Endodermal cell (in vitro differentiated cells): ENCODE measurements at regions not wholly inside any gene's neighbourhood (a gene's known extent, or its start where the extent isn't known, plus 50 kb on each side); places are given as distances from the start of the nearest gene placed in this dataset.

Experiments
- DNase-seq: peaks from one replicate; pipeline ENCODE4 v3.0.0-alpha.2; 2017
- H3K27ac ChIP-seq: 2 replicates; pipeline ENCODE4 v1.5.1; 2013; ENCODE audit warnings: mild to moderate bottlenecking, low read depth, low read length, moderate library complexity
- H3K27me3 ChIP-seq: 2 replicates; pipeline ENCODE4 v1.6.1; 2013; ENCODE audit warnings: mild to moderate bottlenecking, low read length, moderate library complexity; ENCODE audit not compliant: insufficient read depth, control insufficient read depth, poor library complexity, severe bottlenecking
- H3K36me3 ChIP-seq: 2 replicates; pipeline ENCODE4 v1.7.0; 2013; ENCODE audit warnings: mild to moderate bottlenecking, low read length, moderate library complexity; ENCODE audit not compliant: control insufficient read depth, insufficient read depth
- H3K4me1 ChIP-seq: one replicate; pipeline ENCODE4 v1.7.0; 2013; ENCODE audit warnings: low read length; ENCODE audit not compliant: control insufficient read depth, insufficient read depth
- H3K4me3 ChIP-seq: 2 replicates; pipeline ENCODE4 v1.5.1; 2013; ENCODE audit warnings: mild to moderate bottlenecking, low read length, moderate library complexity
- H3K9ac ChIP-seq: 2 replicates; pipeline ENCODE4 v1.6.1; 2013; ENCODE audit warnings: mild to moderate bottlenecking, low read length, moderate library complexity; ENCODE audit not compliant: poor library complexity, severe bottlenecking; ENCODE audit errors: extremely low read depth
- H3K9me3 ChIP-seq: 2 replicates; pipeline ENCODE4 v1.6.1; 2013; ENCODE audit warnings: mild to moderate bottlenecking, low read length, moderate library complexity; ENCODE audit not compliant: control insufficient read depth
- H3K27ac Mint-ChIP-seq: 2 replicates; pipeline ENCODE4 v1.8.0; 2020; ENCODE audit warnings: mixed read lengths
- H3K27me3 Mint-ChIP-seq: 2 replicates; pipeline ENCODE4 v1.8.0; 2021; ENCODE audit warnings: mild to moderate bottlenecking, mixed read lengths; ENCODE audit not compliant: insufficient read depth
- H3K36me3 Mint-ChIP-seq: 2 replicates; pipeline ENCODE4 v1.8.0; 2020; ENCODE audit warnings: low read depth, mixed read lengths
- H3K4me1 Mint-ChIP-seq: 2 replicates; pipeline ENCODE4 v1.8.0; 2020; ENCODE audit warnings: mixed read lengths
- H3K4me3 Mint-ChIP-seq: 2 replicates; pipeline ENCODE4 v1.8.0; 2020; ENCODE audit warnings: mild to moderate bottlenecking, moderate library complexity, mixed read lengths
- H3K9me3 Mint-ChIP-seq: 2 replicates; pipeline ENCODE4 v1.8.0; 2020; ENCODE audit warnings: mild to moderate bottlenecking, mixed read lengths
- CTCF ChIP-seq: fragments of 200-600 bp; sonication (generic); conservative IDR thresholded peaks from 2 replicates; pipeline ENCODE4 v1.5.0; 2021; ENCODE audit warnings: antibody characterized with exemption, mild to moderate bottlenecking
- WGBS, 2 experiments: methylation state at CpG; one replicate each; pipeline versions ENCODE4 v1.1.5 to v1.1.7; 2013; ENCODE audit warnings: missing lambda C conversion rate in 2 of 2, mixed read lengths in 1 of 2; ENCODE audit not compliant: insufficient coverage in 1 of 2, insufficient read length in 1 of 2; 5-methylcytosine and 5-hydroxymethylcytosine counted together

GRCh38 chrX:137969191-137969590 lies 403.3 kb downstream of the ZIC3 start:
- Histone ChIP-seq H3K27ac (no peak overlapping the region), H3K4me3 (no peak overlapping the region), H3K9me3 (no peaks in the 10 kb centered on the region), H3K9ac (no peak overlapping the region), H3K27me3 (no peaks in the 10 kb centered on the region), H3K4me1 (no peaks in the 10 kb centered on the region), H3K36me3 (no peaks in the 10 kb centered on the region)
- DNase-seq, result no peak
- Mint-ChIP-seq H3K9me3 (peaks cover 64% of the 10 kb centered on the region), H3K27me3 (no peaks in the 10 kb centered on the region), H3K27ac (no peak overlapping the region), H3K4me1 (no peaks in the 10 kb centered on the region), H3K4me3 (no peak overlapping the region), H3K36me3 (no peaks in the 10 kb centered on the region)
- no peak for TF ChIP-seq CTCF

GRCh38 chrX:137982472-137983172 lies 416.7 kb downstream of the ZIC3 start:
- no peaks in the 10 kb centered on the region for H3K36me3 Mint-ChIP-seq
- H3K4me3 ChIP-seq, result no peak overlapping the region

GRCh38 chrX:137988470-137988869 lies 422.5 kb downstream of the ZIC3 start:
- Mint-ChIP-seq H3K27me3 (no peaks in the 10 kb centered on the region), H3K4me3 (no peak overlapping the region), H3K36me3 (no peaks in the 10 kb centered on the region), H3K27ac (no peak overlapping the region), H3K9me3 (peaks cover 43% of the 10 kb centered on the region), H3K4me1 (peaks cover 3% of the 10 kb centered on the region)
- Histone ChIP-seq H3K9me3 (no peaks in the 10 kb centered on the region), H3K27me3 (no peaks in the 10 kb centered on the region), H3K4me3 (no peak overlapping the region), H3K27ac (no peak overlapping the region), H3K36me3 (no peaks in the 10 kb centered on the region), H3K9ac (no peak overlapping the region), H3K4me1 (no peaks in the 10 kb centered on the region)
- no peak for DNase-seq
- 85% methylated on average over 1 of the region's 1 CpG; no CpG with 5 or more reads in 1 of the 2 experiments for WGBS, 2 experiments
- TF ChIP-seq CTCF, result no peak

More at GRCh38 chrX:137982472-137983172, 416.7 kb downstream of the ZIC3 start:
- Mint-ChIP-seq H3K4me1 (peaks cover 28% of the 10 kb centered on the region), H3K27me3 (no peaks in the 10 kb centered on the region), H3K4me3 (no peak overlapping the region), H3K27ac (no peak overlapping the region), H3K9me3 (peaks cover 31% of the 10 kb centered on the region)
- Histone ChIP-seq H3K36me3 (no peaks in the 10 kb centered on the region), H3K27ac (no peak overlapping the region), H3K9me3 (no peaks in the 10 kb centered on the region), H3K27me3 (no peaks in the 10 kb centered on the region), H3K9ac (no peak overlapping the region), H3K4me1 (peaks cover 3% of the 10 kb centered on the region)
- 42% methylated on average over 1 of the region's 1 CpG; no CpG with 5 or more reads in 1 of the 2 experiments for WGBS, 2 experiments
- no peak for DNase-seq
- no peak for TF ChIP-seq CTCF
